CD4-positive, alpha-beta T cell (primary cell): ENCODE measurements at regions not wholly inside any gene's neighbourhood (a gene's known extent, or its start where the extent isn't known, plus 50 kb on each side); places are given as distances from the start of the nearest gene placed in this dataset.

Source experiments
- ATAC-seq: fragments of 200-7000 bp; cut with Tn5 transposase; one replicate; pipeline ENCODE4 v1.10.0; 2022; ENCODE audit warnings: mild to moderate bottlenecking; ENCODE audit not compliant: poor library complexity
- CTCF ChIA-PET: fragments of 350-600 bp; sonication (Branson Sonifier 250); formaldehyde crosslinking; loops from one replicate; lab custom pipeline; 2021; ENCODE audit warnings: antibody characterized with exemption, inconsistent platforms; lab: Charles Lee
- POLR2A ChIA-PET: fragments of 350-600 bp; sonication (Branson Sonifier 250); formaldehyde crosslinking; loops from one replicate; lab custom pipeline; 2021; ENCODE audit warnings: antibody characterized with exemption, inconsistent platforms; lab: Charles Lee
- DNase-seq, 14 experiments: peaks; one replicate each; pipeline ENCODE4 v3.0.0-alpha.2; 2013 to 2020; ENCODE audit warnings: mixed read lengths in 2 of 14
- H3K27ac ChIP-seq, 2 donors: one replicate each; pipeline versions ENCODE4 v1.5.1 to v1.7.0; 2013; ENCODE audit warnings: low read length in 2 of 2, low read depth in 1 of 2, mild to moderate bottlenecking in 1 of 2
- H3K27me3 ChIP-seq, 2 experiments: 1 replicate in 1 of 2; 2 replicates in 1 of 2; pipeline versions ENCODE4 v1.6.1 to v1.7.0; 2013; ENCODE audit warnings: low read length in 2 of 2, control low read depth in 1 of 2, mild to moderate bottlenecking in 1 of 2, moderate library complexity in 1 of 2; ENCODE audit not compliant: insufficient read depth in 2 of 2, control insufficient read depth in 1 of 2
- H3K36me3 ChIP-seq: one replicate; pipeline ENCODE4 v1.6.1; 2013; ENCODE audit warnings: low read length, control low read depth; ENCODE audit not compliant: insufficient read depth
- H3K4me1 ChIP-seq: one replicate; pipeline ENCODE4 v1.6.1; 2013; ENCODE audit warnings: low read length, control low read depth; ENCODE audit not compliant: insufficient read depth
- H3K4me3 ChIP-seq: one replicate; pipeline ENCODE4 v1.5.1; 2013; ENCODE audit warnings: mild to moderate bottlenecking, low read length, moderate library complexity
- H3K9me3 ChIP-seq, 2 experiments: 1 replicate in 1 of 2; 2 replicates in 1 of 2; pipeline versions ENCODE4 v1.6.1 to v1.7.0; 2013; ENCODE audit warnings: low read length in 2 of 2, mild to moderate bottlenecking in 2 of 2, control low read depth in 1 of 2, moderate library complexity in 1 of 2; ENCODE audit not compliant: control insufficient read depth in 1 of 2, insufficient read depth in 1 of 2
- H3K27ac Mint-ChIP-seq: one replicate; pipeline ENCODE4 v1.8.0; 2020; ENCODE audit warnings: mixed read lengths
- H3K27me3 Mint-ChIP-seq: one replicate; pipeline ENCODE4 v1.8.0; 2021; ENCODE audit warnings: mixed read lengths
- H3K36me3 Mint-ChIP-seq: one replicate; pipeline ENCODE4 v1.8.0; 2021; ENCODE audit warnings: low read depth, mixed read lengths
- H3K4me1 Mint-ChIP-seq: one replicate; pipeline ENCODE4 v1.8.0; 2021; ENCODE audit warnings: low read depth, mixed read lengths
- H3K4me3 Mint-ChIP-seq: one replicate; pipeline ENCODE4 v1.8.0; 2020; ENCODE audit warnings: mild to moderate bottlenecking, mixed read lengths
- H3K9me3 Mint-ChIP-seq: one replicate; pipeline ENCODE4 v1.8.0; 2020; ENCODE audit warnings: mixed read lengths
- CTCF ChIP-seq: fragments of 200-600 bp; IDR thresholded peaks from one replicate; pipeline ENCODE4 v1.8.0; 2022; ENCODE audit warnings: antibody characterized with exemption, mild to moderate bottlenecking
- intact Hi-C, 2 experiments: fragments of 100-400 bp; cut with DNase I in 1 of 2; cut with micrococcal nuclease in 1 of 2; formaldehyde crosslinking; loops; one replicate each; pipeline versions ENCODE4 v1.15.1 to v1.9.0; 2023 to 2025; cut with DNase I, micrococcal nuclease

- H3K36me3 ChIP-seq: no peaks in the 10 kb centered on the region
- Mint-ChIP-seq H3K27ac (no peak overlapping the region), H3K27me3 (no peaks in the 10 kb centered on the region), H3K9me3 (peaks cover 5% of the 10 kb centered on the region), H3K4me3 (no peak overlapping the region), H3K36me3 (no peaks in the 10 kb centered on the region), H3K4me1 (no peaks in the 10 kb centered on the region)
- intact Hi-C loops: no loop called here
- H3K27ac ChIP-seq: no peak overlapping the region
- no peak for TF ChIP-seq CTCF
- ChIA-PET POLR2A (no interaction called here), CTCF (no interaction called here)
- ATAC-seq: no peak
- no peaks in the 10 kb centered on the region for H3K27me3 ChIP-seq
- no peak overlapping the region for H3K4me3 ChIP-seq
- no peaks in the 10 kb centered on the region for H3K4me1 ChIP-seq
- H3K9me3 ChIP-seq: no peaks in the 10 kb centered on the region
- DNase-seq: no peak
These were observed 1206.0 kb upstream of the LRRTM3 start for GRCh38 chr10:65719790-65720189.

- no peak overlapping the region for H3K4me3 Mint-ChIP-seq
- H3K27me3 ChIP-seq: no peaks in the 10 kb centered on the region
- no peak overlapping the region for H3K27ac Mint-ChIP-seq
- H3K4me1 ChIP-seq: no peaks in the 10 kb centered on the region
- H3K27ac ChIP-seq: no peak overlapping the region
- H3K9me3 Mint-ChIP-seq: no peaks in the 10 kb centered on the region
- intact Hi-C loops: no loop called here
- TF ChIP-seq CTCF: no peak
- no peaks in the 10 kb centered on the region for H3K9me3 ChIP-seq
- no peaks in the 10 kb centered on the region for H3K4me1 Mint-ChIP-seq
- no peaks in the 10 kb centered on the region for H3K36me3 Mint-ChIP-seq
- H3K27me3 Mint-ChIP-seq: no peaks in the 10 kb centered on the region
- ChIA-PET POLR2A (no interaction called here), CTCF (no interaction called here)
- no peak for DNase-seq
- no peak overlapping the region for H3K4me3 ChIP-seq
- H3K36me3 ChIP-seq: no peaks in the 10 kb centered on the region
- no peak for ATAC-seq
These were observed 1204.9 kb upstream of the LRRTM3 start for GRCh38 chr10:65720901-65721300.

- Mint-ChIP-seq H3K4me3 (no peak overlapping the region), H3K27ac (no peak overlapping the region), H3K27me3 (no peaks in the 10 kb centered on the region), H3K4me1 (no peaks in the 10 kb centered on the region), H3K9me3 (peaks cover 4% of the 10 kb centered on the region), H3K36me3 (no peaks in the 10 kb centered on the region)
- no peak overlapping the region for H3K4me3 ChIP-seq
- H3K36me3 ChIP-seq: no peaks in the 10 kb centered on the region
- POLR2A ChIA-PET: no interaction called here
- H3K4me1 ChIP-seq: no peaks in the 10 kb centered on the region
- H3K27ac ChIP-seq: no peak overlapping the region
- no peaks in the 10 kb centered on the region for H3K27me3 ChIP-seq
- no peaks in the 10 kb centered on the region for H3K9me3 ChIP-seq
- CTCF ChIA-PET: no interaction called here
- TF ChIP-seq CTCF: no peak
- intact Hi-C loops: no loop called here
- DNase-seq (no peak), ATAC-seq (no peak)
These were observed 1202.3 kb upstream of the LRRTM3 start for GRCh38 chr10:65723525-65723924.
